ENCODE measurements at regions not wholly inside any gene's neighbourhood (a gene's known extent, or its start where the extent isn't known, plus 50 kb on each side); places are given as distances from the start of the nearest gene placed in this dataset.

- TF ChIP-seq TAF1 (IDR thresholded peaks at IDR 0.05; ENCODE audit: low read depth) (no peak), TCF12 (IDR thresholded peaks at IDR 0.05; ENCODE audit: low read depth) (no peak), NFIC (IDR thresholded peaks at IDR 0.05) (no peak)
Measured at GRCh38 chr6:4367643-4368042, 232.3 kb upstream of the ECI2 start.

- TF ChIP-seq USF1 (IDR thresholded peaks at IDR 0.05), result no peak
- TF ChIP-seq TEAD4 (IDR thresholded peaks at IDR 0.05), result no peak
- TF ChIP-seq CEBPB (IDR thresholded peaks at IDR 0.05), result no peak
Measured at GRCh38 chr6:4366635-4367395, 231.4 kb upstream of the ECI2 start.

- TF ChIP-seq ZBTB7A (IDR thresholded peaks at IDR 0.05; ENCODE audit: low read depth), result no peak
- TF ChIP-seq REST (IDR thresholded peaks at IDR 0.05; ENCODE audit: low read depth), result no peak
- no peak for TF ChIP-seq TCF12 (IDR thresholded peaks at IDR 0.05; ENCODE audit: low read depth)
- TF ChIP-seq EGR1 (IDR thresholded peaks at IDR 0.05), result no peak
- no peak for TF ChIP-seq CREB1 (IDR thresholded peaks at IDR 0.05; ENCODE audit: low read depth)
- no peak for TF ChIP-seq MAX (IDR thresholded peaks at IDR 0.05)
- no peak for TF ChIP-seq TEAD4 (IDR thresholded peaks at IDR 0.05)
- TF ChIP-seq FOXM1 (IDR thresholded peaks at IDR 0.05; ENCODE audit: borderline replicate concordance, low read depth), result no peak
Measured at GRCh38 chr6:4365686-4366085, 230.3 kb upstream of the ECI2 start.

- TF ChIP-seq TCF12 (IDR thresholded peaks at IDR 0.05; ENCODE audit: low read depth), result no peak
- no peak for TF ChIP-seq CREB1 (IDR thresholded peaks at IDR 0.05; ENCODE audit: low read depth)
- no peak for TF ChIP-seq REST (IDR thresholded peaks at IDR 0.05; ENCODE audit: low read depth)
- no peak for TF ChIP-seq TEAD4 (IDR thresholded peaks at IDR 0.05)
- TF ChIP-seq USF1 (IDR thresholded peaks at IDR 0.05), result no peak
- no peak for TF ChIP-seq TAF1 (IDR thresholded peaks at IDR 0.05; ENCODE audit: low read depth)
- no peak for TF ChIP-seq EP300 (IDR thresholded peaks at IDR 0.05; ENCODE audit: borderline replicate concordance)
- TF ChIP-seq YY1 (IDR thresholded peaks at IDR 0.05; ENCODE audit: low read depth), result no peak
- TF ChIP-seq NFIC (IDR thresholded peaks at IDR 0.05), result no peak
- TF ChIP-seq CEBPB (IDR thresholded peaks at IDR 0.05), result no peak
- TF ChIP-seq FOXM1 (IDR thresholded peaks at IDR 0.05; ENCODE audit: borderline replicate concordance, low read depth), result no peak
- TF ChIP-seq EGR1 (IDR thresholded peaks at IDR 0.05), result no peak
- TF ChIP-seq ZBTB7A (IDR thresholded peaks at IDR 0.05; ENCODE audit: low read depth), result no peak
- no peak for TF ChIP-seq MAX (IDR thresholded peaks at IDR 0.05)
- TF ChIP-seq RAD21 (IDR thresholded peaks at IDR 0.05; ENCODE audit: low read depth), result no peak
Measured at GRCh38 chr6:4364711-4365110, 229.3 kb upstream of the ECI2 start.

GRCh38 chr6:4364172-4364571, 228.8 kb upstream of the ECI2 start:
- no peak for TF ChIP-seq USF1 (IDR thresholded peaks at IDR 0.05)
- no peak for TF ChIP-seq EGR1 (IDR thresholded peaks at IDR 0.05)
- TF ChIP-seq MAX (IDR thresholded peaks at IDR 0.05), result no peak
- no peak for TF ChIP-seq RAD21 (IDR thresholded peaks at IDR 0.05; ENCODE audit: low read depth)
- no peak for TF ChIP-seq NFIC (IDR thresholded peaks at IDR 0.05)
- TF ChIP-seq TEAD4 (IDR thresholded peaks at IDR 0.05), result no peak
- TF ChIP-seq ZBTB7A (IDR thresholded peaks at IDR 0.05; ENCODE audit: low read depth), result no peak
- TF ChIP-seq TCF12 (IDR thresholded peaks at IDR 0.05; ENCODE audit: low read depth), result no peak

GRCh38 chr6:4363656-4364055, 228.3 kb upstream of the ECI2 start:
- no peak for TF ChIP-seq FOXM1 (IDR thresholded peaks at IDR 0.05; ENCODE audit: borderline replicate concordance, low read depth)
- no peak for TF ChIP-seq YY1 (IDR thresholded peaks at IDR 0.05; ENCODE audit: low read depth)
- no peak for TF ChIP-seq TCF12 (IDR thresholded peaks at IDR 0.05; ENCODE audit: low read depth)
- TF ChIP-seq EGR1 (IDR thresholded peaks at IDR 0.05), result no peak
- TF ChIP-seq CEBPB (IDR thresholded peaks at IDR 0.05), result no peak
- no peak for TF ChIP-seq USF1 (IDR thresholded peaks at IDR 0.05)
- no peak for TF ChIP-seq RAD21 (IDR thresholded peaks at IDR 0.05; ENCODE audit: low read depth)
- TF ChIP-seq EP300 (IDR thresholded peaks at IDR 0.05; ENCODE audit: borderline replicate concordance), result no peak
- TF ChIP-seq CREB1 (IDR thresholded peaks at IDR 0.05; ENCODE audit: low read depth), result no peak
- no peak for TF ChIP-seq MAX (IDR thresholded peaks at IDR 0.05)
- no peak for TF ChIP-seq REST (IDR thresholded peaks at IDR 0.05; ENCODE audit: low read depth)
- no peak for TF ChIP-seq ZBTB7A (IDR thresholded peaks at IDR 0.05; ENCODE audit: low read depth)
- TF ChIP-seq TAF1 (IDR thresholded peaks at IDR 0.05; ENCODE audit: low read depth), result no peak
- no peak for TF ChIP-seq NFIC (IDR thresholded peaks at IDR 0.05)
- no peak for TF ChIP-seq TEAD4 (IDR thresholded peaks at IDR 0.05)
